HG03175 (cell line): ENCODE measurements at regions not wholly inside any gene's neighbourhood (a gene's known extent, or its start where the extent isn't known, plus 50 kb on each side); places are given as distances from the start of the nearest gene placed in this dataset.

ENCODE experiments used
- ATAC-seq: cut with Tn5 transposase; IDR thresholded peaks from one replicate; pipeline ENCODE4 v1.9.1; 2021; ENCODE audit warnings: mild to moderate bottlenecking, moderate library complexity; ENCODE audit not compliant: unreplicated experiment

DNA sequence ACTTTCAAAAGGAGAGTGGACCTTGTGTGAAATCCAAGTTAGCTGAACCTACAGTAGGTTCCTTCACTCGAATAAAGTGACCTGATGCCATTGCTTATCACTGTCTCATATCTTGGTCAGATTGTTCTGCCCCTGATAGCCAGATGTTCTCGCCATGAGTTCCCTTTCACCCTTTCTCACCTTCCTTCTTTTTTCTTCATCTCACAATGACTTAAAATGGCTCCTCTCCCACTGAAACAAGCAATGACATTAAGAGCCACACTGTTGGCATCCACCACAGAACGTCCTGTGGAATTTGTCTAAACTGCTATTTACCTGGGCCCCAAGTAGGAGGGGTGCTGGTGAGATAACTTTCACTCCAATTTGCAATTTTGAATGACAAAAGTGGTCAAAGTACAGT, 227.6 kb upstream of the PPP1R2C start:
- no peak for ATAC-seq

DNA sequence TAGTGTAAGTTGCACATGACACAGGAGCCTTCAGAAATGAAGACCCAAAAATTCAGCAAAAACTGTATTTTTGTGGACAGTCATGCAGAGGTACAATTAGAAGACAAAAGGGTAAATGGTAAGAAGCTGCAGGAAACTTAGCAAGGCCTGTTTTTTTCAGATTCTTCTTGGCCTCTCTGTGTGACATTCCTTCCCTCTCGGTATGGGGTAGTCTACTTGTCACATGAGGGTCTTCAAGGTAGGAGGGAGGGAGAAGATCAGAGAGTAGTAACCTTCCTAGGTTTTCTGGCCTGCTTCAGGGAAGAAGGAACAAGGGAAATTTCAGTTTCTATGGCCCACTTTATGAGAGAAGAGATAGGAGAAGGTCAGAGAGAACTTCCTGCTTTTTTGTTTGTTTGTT, 230.4 kb upstream of the PPP1R2C start:
- ATAC-seq, result no peak

DNA sequence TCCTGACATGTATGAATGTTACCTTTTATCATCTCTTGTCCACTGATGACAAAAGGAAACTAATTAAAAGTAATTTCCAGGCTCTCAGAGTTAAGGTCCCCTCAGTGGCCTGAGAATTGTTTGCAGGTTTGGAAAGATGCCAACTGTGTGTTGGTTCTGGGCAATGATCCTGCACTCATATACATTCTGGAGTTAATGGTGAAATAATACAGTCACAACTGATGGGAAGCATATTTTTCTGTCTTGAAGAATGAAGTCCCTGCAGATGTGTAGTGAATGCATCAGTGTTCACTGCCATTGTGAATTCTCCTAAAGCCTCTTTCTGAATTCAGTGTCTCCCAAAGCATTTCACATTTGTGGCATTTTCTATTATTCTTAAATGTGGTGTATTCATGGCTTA, 238.1 kb upstream of the PPP1R2C start:
- no peak for ATAC-seq

DNA sequence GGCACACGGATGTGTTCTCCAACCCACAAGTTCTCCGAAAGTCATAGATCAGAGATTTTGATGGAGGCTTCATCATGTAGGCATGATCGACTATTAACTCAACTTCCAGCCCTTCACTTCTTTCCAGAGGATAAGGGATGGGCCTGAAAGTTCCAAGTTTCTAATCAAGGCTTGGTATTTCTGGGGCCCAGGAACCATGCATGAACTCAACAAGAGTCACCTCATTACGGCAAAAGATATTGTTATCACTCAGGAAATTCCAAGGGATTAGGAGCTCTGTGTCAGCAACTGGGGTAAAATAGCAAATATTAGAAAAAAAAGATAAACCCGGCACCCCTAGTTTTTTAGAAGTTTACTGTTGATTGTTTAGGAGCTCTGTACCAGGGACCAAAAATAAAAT, 240.1 kb upstream of the PPP1R2C start:
- no peak for ATAC-seq

DNA sequence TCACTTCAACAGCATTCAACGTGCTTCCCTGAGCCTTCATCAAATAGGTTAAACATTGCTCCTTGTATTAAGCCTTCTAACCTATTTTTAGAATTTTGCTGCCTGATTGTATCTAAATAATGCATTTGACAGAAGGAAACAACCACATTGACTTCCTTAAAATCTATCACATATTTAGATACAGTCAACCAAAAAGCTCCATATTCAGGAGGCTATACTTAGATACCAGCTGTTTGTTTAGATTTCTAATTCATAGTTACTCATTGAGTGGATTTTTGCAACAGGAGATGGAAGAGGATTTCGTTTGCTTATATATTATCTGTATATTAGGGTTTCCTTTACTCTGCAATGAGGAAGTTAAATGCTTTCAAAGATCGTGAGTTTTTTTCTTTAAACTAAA, 241.1 kb upstream of the PPP1R2C start:
- ATAC-seq, result no peak

DNA sequence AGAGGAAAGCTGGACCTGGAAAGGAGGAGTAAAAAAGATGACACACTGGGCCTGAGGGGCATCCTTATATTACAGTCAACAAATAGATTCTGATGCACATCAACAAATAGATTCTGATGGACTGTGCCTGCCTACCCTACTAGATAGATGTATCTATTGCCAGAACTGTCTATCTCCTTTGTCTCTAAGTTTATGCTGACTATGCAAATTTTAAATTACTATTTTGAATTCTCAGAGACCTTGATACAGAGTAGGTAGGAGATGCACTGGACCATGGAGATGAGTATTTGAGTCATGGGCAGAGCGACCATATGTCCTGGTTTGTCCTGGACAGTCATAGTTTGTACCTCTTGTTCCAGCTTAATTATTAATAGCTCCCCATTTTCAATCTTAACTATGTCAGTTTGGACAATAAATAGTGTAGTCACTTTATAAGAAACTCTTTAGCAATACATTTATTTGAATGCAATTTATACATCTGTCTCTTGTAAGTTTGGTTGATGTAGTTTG, 247.9 kb upstream of the PPP1R2C start:
- no peak for ATAC-seq

DNA sequence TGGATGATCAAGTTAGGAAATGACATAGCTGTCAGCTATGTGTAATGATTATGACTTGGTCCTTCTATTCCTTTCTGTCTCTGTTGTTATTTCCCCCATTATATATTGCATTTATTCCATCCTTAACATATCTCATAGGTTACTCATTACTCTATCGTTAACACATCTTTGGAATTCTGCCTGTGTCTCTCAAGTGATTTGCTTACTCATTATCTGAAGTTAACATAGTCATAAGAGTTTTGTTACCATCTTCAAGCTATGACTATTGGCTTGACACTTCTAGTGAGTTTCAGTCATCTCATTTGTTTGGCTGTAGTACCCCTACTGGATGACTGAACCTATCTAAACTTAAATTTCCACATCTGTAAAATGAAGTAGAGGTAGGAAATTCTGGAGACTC, 286.1 kb upstream of the PPP1R2C start:
- no peak for ATAC-seq

DNA sequence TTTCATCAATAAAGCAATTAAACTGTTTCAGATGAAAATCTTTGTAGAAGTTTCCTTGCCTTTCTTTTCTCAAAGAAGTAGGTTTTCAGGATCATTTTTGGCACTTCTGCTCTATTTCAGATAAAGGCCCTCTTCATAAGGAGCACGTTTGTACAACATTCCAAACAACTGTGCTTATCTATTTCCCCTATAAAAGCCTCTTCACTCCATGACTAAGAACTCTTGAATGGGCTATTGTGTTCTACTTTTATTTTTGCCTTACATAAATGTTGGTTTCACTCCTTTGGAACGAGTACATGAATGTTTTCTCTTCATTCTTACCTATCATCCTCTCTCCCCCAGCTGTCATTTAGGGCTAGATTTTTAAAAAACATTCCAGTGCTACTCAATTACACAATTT, 288.0 kb upstream of the PPP1R2C start:
- ATAC-seq, result no peak

DNA sequence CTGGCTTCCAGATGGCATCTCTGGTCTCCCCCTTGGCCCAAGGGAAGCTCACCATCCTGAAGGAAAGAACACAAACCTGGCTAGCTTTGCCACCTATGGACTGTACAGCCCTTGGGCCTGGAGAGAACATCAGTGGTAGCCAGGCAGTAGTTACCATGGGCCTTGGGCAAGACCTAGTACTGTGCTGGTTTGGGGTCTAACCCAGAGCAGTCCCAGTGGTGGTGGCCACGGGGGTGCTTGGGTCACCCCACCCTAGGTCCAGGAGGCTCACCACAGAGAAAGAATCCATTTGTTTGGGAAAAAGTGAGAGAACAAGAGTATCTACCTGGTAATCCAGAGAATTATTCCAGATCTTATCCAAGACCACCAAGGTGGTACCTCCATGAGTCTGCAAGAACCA, 290.7 kb upstream of the PPP1R2C start:
- ATAC-seq, result no peak

DNA sequence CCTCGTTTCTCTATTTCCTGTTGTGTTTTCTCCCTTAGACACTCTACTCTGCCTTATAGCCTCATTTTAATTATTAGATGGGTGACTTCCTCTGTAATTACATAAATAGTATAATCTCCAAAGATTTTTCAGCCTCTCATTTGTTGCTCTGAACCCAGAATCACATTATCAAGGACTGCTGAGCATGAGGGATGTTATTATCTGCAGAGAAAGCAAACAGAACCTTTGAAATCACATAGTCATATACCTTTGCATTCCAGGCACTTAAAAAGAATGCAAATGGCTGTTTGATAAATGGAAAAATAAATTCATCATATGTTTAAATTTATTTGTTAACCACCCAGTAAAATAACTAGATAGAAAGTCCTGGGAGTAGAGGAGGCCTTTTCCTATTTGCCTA, 305.1 kb upstream of the PPP1R2C start:
- no peak for ATAC-seq

DNA sequence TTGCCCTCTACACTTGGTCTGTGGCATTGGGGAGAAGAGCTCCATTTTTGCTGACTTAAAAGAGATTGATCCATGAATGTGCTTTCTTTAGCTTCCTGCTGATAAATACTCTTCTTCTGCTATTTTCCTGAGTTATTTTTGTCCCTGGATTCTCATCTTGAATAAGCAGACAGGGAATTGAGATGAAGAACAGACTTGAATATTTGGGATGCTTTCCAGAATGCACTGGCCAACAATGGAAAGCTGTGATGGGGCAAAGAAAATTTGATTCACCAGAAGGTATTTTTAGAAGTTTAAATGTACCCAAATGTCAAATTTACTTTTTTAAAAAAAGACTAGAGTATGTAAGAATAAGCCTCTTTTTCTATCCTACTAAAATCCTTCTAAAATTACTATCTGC, 309.9 kb upstream of the PPP1R2C start:
- no peak for ATAC-seq

DNA sequence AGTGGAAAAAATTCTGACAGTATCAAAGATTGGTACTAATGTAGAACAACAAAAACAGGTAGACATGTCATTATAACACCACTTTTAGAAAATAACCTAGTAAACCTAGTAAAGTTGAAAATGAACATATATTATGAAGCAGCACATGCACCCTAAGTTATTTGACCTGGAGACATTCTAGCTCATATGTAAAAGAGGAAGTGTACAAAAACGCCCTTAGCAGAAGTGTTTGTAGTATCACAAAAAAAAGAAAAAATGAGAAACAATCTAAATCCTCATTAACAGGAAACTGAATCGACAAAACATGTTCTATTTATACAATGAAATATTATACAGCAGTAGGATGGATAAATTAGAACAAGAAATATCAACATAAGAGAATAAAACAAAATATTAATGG, 318.9 kb upstream of the PPP1R2C start:
- ATAC-seq, result no peak

DNA sequence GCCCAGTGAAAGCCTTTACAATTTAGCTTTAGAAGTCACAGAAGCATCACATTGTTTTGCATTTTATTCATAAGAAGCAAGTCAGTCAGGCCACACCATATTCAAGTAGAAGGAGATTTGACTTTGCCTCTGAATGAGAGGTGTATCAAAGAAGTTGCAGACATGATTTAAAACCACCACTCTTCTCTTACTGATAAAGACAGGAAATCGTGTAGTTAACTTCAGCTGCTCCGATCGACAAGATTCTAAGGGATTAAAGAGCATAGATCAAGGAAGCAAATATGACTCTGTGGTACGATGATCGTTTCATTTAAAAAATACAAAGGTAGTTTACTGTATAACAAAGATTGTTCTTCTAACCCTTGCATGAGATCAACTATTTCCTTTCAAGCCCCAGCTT, 328.0 kb upstream of the PPP1R2C start:
- ATAC-seq, result no peak

DNA sequence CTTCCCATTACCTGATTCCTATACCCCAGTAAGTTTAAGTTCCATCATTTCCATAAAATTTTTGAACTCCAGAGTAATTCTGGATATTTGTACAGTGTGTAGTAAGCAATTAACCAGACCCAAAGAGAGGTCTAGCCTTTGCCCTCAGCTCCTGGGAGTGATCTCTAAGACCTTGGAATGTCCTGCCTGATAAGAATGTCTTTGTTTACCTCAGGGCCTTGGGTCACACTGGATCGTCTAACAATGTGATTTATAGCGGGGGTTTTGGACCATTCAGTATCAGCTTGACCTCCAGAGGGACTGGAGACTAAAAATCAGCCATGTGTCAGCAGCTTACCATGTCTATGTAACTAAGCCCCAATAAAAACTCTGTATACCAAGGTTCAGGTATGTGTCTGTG, 330.9 kb upstream of the PPP1R2C start:
- ATAC-seq, result no peak

DNA sequence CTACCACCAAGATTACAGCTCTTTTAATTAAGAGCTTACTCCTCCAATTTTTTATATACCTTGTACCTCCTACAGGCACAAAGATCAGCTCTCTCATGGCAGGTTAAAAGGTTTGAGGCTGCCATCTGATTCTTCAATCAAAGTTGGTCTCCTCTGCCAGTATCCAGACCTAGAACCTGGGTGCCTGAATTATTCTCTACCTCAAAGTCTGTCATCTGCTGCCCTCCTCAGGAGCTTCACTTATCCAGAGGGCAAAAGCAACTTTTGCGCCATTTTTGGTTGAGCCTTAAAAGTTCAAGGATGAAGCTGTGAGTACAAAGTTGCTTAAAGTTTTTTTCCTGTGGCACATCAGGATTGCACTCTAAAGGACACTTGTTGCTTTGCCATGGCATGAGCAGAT, 343.7 kb upstream of the PPP1R2C start:
- ATAC-seq, result no peak

DNA sequence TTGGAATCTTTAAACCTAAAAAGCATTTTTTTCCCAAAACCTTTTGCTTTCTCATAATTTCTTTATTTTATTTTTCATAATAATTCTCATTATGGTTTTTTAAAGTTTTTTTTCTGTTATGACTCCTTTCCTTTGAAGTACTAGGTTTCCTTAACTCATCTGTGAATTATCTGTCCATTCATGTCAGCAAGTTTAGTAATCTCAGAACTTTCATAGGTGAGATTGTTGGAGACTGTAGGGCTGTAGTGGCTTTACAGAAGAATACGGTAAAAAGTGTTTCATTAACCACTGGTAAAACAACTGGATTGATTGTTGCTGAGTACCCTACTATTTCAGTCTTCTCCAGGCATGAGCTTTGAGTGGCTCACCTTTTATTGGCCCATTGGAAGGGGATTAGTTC, 361.7 kb upstream of the PPP1R2C start:
- no peak for ATAC-seq

DNA sequence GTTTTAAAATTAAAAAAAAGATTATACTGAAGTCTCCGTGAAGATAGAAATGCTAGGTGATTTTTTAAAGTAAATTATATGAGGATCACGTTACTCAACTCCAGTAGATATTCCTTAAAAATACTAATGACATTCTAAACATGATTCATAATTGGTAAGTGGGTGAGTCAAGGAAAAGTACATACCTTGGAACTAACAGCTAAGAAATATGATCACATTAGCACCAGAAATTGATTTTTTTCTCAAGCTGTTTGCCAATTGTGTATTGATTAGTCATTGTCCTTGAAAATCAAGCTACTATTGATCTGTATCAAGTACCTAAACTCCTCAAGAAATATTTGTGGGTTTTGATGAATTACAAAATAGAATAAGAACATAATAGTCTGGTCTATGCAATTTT, 362.6 kb upstream of the PPP1R2C start:
- no peak for ATAC-seq

DNA sequence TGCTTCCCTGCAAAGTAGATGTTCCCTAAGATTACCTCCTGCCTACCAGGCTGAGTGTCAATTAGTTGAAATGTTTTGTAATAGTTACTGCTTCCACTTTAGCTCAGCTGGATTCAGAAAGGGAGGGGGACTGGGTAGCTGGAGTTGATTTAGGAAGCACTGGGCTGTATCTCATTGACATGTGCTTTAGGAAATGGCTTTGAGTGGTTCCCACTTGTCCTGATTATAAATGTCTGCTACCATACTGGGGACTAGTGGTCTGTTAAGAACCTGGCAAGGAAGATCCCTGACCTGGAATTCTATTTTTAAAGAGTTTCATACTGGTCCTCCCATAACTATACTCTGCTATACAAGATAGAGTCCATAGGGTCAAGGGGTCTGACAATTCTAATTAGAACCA, 363.9 kb upstream of the PPP1R2C start:
- ATAC-seq, result no peak

DNA sequence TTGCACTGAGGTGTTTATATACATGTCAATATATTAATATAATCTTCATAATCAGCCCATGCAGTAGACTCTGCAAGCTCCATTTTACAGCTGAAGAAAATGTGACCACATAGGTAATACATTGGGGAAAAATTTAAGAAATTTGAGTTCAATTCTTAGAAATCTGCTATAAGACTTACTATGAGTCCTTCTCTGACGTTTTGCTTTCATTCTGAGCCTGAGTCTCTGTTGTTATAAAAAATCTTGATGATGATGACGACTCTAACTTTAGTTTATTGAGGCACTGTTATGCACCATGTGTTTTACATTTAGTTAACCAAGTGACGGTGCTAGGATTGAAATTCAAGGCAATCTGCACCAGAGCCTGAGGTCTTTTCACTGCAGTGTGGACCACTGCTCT, 370.3 kb upstream of the PPP1R2C start:
- no peak for ATAC-seq

DNA sequence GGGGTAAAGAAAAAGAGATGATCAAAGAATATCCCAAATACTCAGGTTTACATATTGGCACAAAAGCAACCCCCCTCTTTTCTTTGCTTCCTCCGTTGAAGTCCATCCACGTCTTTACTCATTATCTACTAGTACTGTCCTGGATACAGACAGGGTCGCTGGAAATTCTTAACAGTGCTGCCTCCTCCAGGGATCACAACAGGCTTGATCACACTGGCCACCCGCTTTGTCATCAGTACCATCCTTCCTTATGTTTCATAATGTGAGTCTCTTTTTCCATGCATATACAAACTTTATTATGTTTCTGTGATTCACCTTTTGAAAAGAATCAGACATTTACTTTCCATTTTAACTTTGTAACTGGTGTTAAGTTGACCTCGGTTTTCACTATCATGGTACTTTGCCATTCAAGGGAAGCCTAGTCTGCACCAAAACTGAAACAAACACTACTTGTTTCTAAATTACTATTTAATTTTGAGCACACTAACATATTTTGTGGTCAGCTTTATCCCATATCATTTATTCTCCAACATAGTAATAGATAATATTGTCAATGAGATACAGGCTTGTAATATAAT, 387.5 kb upstream of the PPP1R2C start:
- no peak for ATAC-seq

DNA sequence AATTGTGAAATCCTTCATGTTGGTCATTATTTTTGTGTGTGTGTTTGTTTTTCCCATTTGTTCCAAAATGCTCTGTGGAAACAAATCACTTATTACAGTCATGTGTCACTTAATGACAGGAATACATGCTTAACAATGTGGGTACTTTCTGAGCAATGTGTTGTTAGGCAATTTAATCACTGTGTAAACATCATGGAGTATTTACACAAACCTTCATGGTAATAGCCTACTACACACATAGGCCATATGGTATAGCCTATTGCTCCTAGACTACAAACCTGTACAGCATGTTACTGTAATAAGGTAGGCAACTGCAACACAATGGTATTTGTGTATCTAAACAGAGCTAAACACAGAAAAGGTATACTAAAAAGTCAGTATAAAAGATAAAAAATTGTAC, 388.9 kb upstream of the PPP1R2C start:
- ATAC-seq, result no peak

DNA sequence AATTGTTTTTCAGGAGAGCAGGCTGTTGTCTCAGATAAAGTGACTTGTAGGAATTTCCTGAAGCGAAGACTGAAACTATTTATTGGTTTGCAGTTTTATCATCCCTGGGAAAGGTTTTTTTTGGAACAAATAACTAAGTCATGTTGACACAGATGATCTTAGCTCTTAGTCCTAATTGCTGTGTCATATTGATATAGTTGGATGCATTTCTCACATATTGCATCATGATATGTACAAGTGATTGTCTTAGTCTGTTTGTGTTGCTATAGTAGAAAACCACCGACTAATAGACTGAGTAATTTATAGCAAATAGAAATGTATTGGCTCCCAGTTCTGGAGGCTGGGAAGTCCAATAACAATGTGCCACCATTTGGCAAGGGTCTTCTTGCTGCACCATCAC, 397.5 kb upstream of the PPP1R2C start:
- ATAC-seq, result no peak

DNA sequence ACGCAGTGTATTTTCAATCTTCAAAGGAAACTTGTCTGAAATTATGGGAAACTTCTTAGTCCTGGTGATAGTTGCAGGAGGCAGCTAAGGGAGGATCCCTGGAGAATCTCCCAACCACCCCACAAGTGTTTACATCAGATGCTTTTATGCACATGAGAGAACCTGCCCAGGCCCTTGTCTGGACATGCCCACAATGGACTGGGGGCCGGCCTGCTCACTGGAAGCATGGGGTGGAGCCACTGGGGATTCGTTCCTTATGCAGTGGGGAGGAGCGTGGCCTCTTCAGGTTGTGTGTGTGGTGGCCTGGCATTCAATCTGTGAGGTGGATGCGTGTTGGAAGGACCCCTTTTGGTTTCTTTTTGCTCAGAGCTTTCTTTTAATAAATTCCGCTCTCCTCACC, 398.7 kb upstream of the PPP1R2C start:
- no peak for ATAC-seq

DNA sequence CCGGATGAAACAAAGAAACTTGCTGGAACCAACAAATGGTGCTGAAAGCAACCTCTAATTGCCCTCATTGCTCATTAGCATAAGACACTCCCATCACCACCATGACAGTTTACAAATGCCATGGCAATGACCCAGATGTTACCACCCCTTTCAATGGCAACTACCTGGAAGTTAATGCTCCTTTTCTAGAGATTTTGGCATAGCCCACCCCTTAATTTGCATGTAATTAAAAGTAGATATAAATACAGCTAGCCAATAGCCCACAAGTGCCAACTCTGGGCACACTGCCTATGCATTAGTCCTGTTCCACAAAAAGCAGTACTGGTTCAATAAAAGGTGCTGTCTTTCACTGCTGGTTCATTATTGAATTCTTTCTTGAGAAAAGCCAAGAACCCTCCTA, 410.3 kb upstream of the PPP1R2C start:
- ATAC-seq, result no peak
